HG03575 (cell line): ENCODE measurements at regions not wholly inside any gene's neighbourhood (a gene's known extent, or its start where the extent isn't known, plus 50 kb on each side); places are given as distances from the start of the nearest gene placed in this dataset.
"Not testable (repeated sequence)": the region's sequence is repeated elsewhere in the genome, so short reads cannot be mapped to it uniquely, and the experiment has no call there.

Source experiments
- ATAC-seq: cut with Tn5 transposase; IDR thresholded peaks from one replicate; pipeline ENCODE4 v1.9.1; 2021; ENCODE audit not compliant: unreplicated experiment, insufficient number of reproducible peaks, low FRiP score; ENCODE audit errors: extremely low read depth

DNA sequence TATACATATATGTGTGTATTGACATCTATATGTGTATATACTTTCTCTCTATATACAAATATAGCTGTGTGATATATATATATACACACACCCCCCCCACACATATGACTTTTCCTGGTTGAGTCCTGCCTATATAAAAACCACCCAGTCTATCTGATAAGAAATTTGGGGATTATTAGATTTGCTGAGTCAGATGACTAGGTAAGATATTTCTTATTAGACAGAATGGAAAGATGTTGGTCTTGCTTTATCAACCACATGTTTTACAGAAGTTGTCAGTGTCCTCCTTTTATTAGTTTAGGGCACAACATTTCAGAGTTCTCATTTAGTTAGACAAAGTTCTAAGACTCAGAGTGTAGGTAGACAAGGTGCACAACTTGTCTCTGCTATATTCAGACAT is 953.3 kb downstream of the METTL15 start:
- no peak for ATAC-seq

DNA sequence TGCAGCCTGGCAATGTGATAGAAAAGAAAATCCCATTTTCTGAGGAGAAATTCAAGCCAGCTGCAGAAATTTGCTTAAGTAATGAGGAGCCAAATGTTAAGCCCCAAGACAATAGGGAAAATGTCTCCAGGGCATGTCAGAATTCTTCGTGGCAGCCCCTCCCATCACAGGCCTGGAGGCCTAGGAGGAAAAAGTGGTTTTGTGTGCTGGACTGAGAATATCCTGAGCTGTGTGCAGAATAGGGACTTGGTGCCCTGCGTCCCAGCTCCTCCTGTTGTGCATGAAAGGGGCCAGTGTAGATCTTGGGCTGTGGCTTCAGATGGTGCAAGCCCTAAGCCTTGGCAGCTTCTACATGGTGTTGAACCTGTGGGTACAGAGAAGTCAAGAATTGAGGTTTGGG is 948.3 kb downstream of the METTL15 start:
- ATAC-seq = not testable (repeated sequence)

DNA sequence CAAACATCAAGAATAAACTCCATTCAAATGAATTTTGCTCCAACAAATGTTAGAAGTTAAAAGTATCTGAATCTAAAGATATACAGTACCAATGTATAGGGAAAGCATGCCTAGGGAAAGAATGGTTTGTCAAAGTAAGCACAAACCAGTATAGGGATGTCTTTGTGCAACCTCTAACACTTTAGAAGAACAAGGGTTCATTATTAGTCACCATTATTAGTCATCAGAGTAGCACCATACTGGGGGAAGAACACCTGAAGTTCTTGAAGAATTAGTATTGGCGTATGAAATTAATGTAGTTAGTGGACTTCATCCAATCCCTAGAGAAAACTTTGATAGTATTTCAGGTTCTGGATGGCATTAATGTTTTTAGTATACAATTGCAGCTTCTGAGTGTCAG is 943.7 kb downstream of the METTL15 start:
- ATAC-seq = no peak

DNA sequence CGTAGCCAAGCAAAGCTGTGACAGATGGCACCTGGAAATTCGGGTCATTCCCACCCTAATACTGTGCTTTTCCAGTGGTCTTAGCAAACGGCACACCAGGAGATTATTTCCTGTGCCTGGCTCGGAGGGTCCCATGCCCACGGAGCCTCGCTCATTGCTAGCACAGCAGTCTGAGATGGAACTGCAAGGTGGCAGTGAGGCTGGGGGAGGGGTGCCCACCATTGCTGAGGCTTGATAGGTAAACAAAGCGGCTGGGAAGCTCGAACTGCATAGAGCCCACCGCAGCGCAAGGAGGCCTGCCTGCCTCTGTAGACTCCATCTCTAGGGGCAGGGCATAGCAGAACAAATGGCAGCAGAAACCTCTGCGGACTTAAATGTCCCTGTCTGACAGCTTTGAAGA is 942.8 kb downstream of the METTL15 start:
- ATAC-seq = not testable (repeated sequence)

DNA sequence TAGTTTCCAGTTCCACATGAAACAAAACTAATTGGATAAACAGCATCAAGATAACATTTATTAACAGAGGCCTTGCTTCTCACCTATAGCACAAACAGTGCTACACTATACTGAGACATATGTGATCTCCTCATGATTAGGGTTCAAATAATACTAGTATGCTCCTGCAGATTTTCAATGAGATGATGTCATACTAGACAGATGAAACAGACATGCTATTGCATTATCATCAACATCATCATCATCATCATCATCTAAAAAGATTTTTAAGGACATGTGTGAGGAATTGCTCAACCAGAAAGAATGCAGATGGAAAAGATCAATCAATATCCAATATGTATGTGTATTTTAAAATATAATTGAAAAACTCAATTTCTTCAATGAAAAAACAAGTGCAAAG is 932.3 kb downstream of the METTL15 start:
- no peak for ATAC-seq

DNA sequence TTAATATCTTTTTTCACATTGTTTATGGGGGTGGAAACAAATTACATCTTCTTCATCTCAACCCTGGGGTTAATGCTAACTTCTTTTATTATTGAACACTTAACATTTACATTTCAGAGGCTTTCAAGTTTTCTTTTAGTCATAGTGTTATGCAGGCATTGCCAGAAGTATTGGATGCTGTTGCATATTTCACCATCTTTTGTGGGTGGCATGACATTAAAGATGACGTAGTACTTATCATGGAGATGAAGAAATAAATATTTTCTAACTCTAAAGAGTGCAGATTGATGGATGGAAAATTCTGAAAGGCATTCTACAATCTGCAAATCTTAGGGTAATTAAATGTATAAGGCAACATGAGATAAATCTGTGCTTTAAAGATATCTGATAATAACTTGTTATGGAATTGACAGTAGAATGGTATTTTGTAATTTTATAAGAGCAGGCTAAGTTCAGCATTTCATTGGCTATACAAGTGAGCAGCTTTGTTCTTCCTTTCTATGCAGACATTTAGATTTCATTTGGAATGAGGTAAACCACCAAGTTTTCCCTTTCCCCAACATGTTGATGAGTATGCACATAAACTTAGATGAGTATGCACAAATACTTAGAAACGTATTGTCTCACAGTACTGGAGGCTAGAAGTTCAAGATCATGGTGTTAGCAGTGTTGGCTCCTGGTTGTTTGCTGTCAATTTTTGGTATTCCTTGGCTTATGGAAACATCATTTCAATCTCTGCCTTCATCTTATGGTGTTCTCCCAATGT is 924.4 kb downstream of the METTL15 start:
- ATAC-seq = no peak

DNA sequence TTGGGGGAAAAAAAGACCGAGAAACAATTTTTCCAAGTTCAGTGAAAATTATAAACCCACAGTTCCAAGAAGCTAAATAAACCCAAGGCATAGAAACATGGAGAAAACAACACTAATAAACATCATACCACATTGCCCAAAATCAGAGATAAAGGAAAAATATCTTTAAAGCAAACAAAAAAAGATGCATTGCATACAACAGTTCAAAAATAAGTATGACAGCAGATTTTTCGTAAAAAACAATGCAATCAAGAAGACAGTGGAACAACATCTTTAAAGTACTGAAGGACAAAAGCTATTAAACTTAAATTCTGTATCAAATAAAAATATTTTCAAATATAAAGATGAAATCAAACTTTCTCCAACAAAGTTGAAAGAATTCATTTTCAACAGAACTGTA is 921.3 kb downstream of the METTL15 start:
- no peak for ATAC-seq

DNA sequence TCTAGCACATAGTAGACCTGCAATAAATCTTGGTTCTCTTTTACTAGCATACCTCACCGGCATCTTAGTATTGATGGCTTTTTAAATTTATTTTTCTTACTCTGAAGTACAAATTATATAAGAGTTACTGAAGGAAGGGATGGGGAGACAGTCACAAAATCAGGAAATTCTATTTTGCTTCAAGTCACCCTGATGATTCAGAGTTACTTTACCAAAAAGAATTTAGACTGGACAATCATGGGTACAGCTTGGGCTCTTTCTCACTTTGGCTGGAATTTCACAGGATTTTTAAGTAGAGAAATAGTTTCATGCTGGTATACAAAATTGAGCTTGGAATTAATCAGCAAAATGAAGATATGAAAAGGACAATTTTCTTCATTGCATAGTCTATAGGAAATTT is 919.2 kb downstream of the METTL15 start:
- ATAC-seq = no peak

DNA sequence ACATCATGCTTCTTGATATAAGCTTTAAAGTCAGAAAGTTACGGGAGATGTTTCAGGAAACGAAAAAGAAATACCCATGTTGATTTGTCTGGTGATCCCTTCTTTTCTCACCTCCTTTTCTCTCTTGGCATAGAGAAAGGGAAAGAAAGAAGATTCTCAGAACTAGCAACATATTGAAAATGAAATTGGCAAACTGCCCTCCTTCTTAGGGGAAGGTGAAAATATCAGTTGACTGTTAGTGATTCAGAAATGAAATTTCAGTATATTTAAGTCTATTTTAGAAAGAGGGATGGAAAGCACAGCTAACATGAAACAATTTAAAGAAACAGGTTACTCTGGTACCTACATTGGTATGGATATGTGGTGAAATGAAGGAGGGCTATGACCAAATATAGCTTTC is 918.1 kb downstream of the METTL15 start:
- ATAC-seq = no peak

DNA sequence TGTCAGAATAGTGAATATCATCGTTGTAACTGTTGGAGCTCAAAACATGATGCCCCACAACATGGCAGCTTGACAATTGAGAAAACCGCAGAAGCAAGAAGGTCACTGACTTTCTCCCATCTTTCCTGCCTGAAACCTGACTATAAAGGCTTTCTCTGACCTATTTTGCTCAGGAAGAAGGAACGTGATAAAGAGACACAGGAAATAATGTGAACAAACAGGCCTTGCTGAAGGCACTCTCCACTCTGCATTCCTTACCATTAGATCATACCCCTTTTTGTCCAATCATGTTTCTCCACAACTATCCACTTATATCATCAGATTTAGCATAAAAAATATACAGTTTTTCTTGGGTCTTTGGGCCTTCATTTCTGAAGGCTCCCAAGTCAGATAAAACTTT is 916.8 kb downstream of the METTL15 start:
- ATAC-seq = no peak

DNA sequence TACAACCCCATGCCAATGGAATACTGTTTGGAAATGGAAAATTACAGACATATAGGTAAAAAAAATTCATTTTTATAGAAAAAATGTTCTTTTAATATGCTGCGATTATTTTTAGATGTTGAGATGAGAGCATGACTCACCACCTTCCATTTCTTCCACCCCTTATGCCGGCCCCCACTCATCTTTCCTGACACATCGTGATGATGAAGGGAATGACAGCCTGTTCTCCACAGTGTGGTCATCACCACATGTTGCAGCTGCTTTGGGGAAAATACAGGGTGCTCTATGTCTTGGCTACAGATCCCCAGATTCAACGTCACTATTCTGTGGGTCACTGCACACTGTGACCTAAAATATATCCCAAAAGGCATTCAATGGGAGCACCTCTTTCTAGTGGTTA is 916.2 kb downstream of the METTL15 start:
- ATAC-seq = no peak

DNA sequence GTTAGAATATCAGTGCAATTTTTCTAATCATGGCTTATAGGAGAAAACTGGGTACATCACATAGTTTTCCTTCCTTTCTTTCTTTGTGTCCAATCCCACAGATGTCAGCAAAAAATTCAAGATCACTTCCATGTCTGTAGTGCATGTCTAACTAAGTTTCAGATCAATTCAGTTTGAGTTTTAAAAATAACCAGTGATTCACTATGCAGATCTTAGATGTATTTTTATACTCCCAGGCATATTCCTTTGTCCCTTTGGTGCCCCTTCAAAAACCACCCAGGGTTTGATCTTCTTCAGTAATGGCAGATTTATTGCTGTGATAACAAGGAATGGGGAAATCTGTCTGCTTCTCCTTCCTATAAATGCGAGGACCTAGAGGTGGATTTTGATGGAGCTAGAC is 915.6 kb downstream of the METTL15 start:
- ATAC-seq = no peak

DNA sequence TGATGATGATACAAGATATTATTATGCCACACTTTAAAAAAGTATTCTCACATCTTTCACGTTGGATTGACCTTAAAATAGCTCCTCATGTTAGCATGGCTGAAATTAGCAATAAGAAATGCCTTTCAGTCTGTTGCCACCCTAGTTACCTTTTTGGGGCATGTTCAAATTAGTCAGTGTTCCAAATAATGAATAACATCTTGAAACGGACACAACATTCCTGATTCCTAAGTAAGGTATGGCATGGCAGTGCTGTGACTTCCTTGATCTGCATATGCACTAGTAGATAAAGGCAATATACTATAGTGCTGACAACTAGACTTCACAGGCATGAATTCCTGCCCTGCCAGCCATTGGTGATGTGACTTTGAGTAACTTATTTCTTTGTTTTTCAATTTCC is 914.5 kb downstream of the METTL15 start:
- no peak for ATAC-seq

DNA sequence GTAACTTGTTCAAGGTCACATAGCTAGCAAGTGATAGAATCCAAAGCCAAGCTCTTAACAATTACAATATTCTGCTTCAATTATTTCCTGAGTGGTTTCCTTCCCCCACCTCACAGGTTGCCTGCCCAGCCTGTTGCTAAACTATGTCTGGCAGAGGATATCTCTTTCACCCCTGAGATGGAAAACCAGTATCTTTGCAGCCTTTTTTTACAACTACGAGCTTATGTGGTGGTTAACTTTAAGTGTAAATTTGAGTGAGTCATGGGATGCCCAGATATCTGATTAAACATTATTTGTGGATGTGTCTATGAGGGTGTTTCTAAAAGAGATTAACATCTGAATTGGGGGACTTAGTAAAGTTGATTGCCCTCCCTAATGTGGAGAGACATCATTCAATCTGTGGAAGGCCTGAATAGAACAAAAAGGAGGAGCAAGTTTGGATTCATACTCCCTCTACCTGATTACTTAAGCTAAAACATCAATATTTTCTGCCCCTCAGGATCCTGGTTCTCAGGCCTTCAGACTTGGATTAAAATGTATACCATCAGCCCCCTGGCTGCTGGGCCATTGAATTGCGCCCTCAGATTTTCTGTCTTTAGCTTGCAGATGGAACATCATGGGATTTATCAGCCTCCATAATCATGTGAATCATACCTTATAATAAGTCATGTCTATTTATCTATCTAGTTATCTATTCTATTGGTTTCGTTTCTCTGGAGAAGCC is 911.9 kb downstream of the METTL15 start:
- ATAC-seq = no peak

DNA sequence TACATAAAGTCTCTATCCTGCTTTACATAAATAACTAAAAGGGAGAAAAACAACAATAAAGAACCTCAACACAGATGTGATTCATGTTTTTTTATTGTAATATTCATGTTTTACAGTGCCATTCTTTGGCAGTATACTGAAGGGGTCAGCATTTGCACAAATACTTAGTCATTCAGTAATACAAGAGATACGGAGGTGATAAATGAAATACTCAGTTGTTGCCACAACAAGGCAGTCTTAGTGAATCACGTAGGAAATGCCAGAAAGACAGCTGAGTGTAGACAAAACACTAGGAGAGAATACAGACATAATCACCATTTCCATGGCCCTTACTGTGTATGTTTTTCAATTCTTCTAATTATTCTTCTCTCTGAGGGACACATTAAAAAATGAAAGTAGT is 910.4 kb downstream of the METTL15 start:
- ATAC-seq = no peak

DNA sequence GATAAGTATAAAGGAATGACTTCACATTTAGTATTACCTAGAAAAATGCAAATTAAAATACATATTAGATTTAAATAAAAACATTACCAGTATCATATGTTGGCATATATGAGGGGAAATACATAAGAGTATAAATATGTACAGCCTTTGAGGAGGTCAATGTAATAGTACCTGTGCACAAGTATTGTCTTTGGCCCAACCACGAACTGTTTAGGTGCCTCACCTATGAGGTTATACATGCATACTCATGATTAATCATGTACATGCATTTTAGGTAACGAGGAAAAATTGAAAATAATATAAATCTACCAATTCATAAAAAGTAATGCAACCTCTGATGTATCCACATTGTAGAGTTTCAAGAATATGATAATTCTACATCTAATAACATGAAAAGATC is 909.8 kb downstream of the METTL15 start:
- no peak for ATAC-seq

DNA sequence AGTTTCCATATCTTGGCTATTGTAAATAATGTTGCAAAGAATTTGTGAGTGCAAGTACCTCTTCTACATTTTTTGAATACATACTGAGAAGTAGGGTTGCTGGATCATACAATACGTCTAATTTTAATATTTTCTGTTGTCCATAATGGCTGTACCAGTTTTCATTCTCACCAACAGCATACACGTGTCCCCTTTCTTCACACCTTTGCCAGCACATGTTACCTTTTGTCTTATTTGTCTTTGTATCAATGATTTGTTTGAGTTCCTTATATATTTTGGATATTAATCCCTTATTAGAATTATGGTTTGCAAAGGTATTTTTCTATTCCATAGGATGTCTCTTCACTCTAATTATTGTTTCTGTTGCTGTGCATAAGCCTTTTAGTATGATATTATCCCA is 904.3 kb downstream of the METTL15 start:
- ATAC-seq = no peak

DNA sequence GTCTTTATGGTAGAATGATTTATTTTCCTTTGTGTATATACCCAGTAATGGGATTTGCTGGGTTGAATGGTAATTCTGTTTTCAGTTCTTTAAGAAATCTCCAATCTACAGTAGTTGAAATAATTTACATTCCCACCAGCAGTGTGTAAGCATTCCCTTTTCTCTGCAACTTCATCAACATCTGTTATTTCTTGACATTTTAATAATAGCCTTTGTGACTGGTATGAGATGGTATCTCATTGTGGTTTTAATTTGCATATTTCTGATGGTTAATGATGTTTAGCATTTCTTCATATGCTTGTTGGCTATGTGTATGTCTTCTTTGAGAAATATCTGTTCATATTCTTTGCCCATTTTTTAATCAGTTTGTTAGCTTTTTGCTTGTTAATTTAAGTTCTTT is 901.2 kb downstream of the METTL15 start:
- no peak for ATAC-seq

DNA sequence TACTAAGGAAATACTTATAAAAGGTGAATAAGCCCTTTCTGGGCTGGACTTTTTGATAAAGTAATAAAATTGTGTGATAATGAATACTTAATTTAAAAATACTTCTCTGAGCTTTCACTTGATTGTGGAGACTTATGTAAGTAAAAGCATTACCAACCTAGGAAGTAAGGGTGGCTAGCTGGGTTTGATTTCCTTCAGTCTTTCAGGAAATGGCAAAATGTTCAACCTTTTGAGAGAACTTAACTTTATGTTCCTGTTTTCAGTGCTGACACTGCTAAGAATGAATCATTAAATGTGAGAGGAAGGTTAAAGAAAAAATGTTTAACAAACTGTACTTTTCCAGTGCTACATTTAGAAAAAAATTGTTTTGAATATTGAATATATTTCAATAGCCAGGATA is 900.3 kb downstream of the METTL15 start:
- ATAC-seq = no peak

DNA sequence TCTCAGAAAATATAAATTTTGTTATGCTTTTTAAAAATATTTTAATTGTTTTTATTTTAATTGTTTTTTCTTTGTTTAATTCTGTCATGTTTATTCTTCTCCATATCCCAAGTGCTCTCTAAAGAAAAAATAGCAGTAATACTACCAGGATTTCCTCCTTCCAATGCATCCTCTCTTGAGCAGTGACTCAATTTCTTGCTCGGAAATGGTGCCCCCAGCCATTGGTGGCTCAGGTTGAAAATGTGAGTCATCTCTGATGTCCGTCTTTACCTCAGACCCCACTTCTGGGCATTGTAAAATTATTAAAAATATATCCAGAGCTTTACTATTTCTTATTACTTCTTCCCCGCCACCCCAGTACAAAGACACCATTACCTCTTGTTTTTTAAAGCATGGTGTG is 898.5 kb downstream of the METTL15 start:
- ATAC-seq = no peak
